GM12874 (cell line): ENCODE measurements at regions not wholly inside any gene's neighbourhood (a gene's known extent, or its start where the extent isn't known, plus 50 kb on each side); places are given as distances from the start of the nearest gene placed in this dataset.
A peak's percentile ranks its signal among the peaks of the same experiment; 100 is the strongest.

Experiments used
- TF ChIP-seq, protein P1 (sequence below): IDR thresholded peaks from 2 replicates; pipeline ENCODE4 v1.5.1; 2011; ENCODE audit warnings: low read depth, mild to moderate bottlenecking, control low read depth, low read length, moderate library complexity; ENCODE audit not compliant: insufficient read depth

DNA sequence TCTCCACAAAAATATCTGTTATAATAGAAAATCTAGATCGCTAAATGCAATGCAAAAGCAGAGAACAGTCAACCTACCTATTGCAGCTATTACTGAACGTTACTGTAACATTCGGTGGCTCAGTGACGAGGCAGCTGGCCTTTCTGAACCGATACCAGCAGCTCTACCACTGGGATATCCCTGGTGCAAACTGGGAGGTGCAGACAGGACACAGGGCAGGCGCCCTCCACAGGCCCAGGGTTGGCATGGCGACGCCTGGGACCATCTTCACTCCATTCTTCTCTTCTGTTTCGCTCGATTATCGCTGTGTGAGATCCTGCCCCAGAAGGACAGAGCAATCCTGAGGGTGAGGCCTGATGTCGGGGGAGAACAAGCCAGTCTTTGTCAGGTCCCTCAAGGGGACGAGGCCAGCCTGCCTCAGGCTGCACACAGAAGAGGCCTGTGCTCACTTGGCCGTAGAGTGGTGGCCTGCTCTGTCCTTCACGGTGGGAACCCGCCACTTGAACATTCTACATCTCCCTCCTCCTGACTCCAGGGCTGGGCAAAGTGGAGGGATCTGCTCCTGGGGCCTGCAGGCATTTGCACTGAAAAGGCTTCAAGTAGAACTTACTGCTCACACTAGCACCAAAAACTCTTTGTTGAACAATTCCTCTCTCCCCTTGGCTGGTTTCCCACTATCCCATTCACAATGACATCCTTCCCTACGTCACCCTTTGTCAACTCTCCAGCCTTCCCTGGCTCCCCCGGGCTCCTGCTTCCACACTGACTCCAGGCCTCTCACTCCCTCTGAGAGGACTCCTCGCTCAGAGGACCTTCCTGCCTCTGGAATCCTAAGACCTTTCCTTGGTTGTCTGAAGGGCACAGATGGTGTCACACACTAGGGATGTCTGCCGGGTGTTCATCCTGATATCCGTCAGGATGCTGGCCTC, 49.7 kb downstream of the CYRIA start:
- TF ChIP-seq, protein P1, sequence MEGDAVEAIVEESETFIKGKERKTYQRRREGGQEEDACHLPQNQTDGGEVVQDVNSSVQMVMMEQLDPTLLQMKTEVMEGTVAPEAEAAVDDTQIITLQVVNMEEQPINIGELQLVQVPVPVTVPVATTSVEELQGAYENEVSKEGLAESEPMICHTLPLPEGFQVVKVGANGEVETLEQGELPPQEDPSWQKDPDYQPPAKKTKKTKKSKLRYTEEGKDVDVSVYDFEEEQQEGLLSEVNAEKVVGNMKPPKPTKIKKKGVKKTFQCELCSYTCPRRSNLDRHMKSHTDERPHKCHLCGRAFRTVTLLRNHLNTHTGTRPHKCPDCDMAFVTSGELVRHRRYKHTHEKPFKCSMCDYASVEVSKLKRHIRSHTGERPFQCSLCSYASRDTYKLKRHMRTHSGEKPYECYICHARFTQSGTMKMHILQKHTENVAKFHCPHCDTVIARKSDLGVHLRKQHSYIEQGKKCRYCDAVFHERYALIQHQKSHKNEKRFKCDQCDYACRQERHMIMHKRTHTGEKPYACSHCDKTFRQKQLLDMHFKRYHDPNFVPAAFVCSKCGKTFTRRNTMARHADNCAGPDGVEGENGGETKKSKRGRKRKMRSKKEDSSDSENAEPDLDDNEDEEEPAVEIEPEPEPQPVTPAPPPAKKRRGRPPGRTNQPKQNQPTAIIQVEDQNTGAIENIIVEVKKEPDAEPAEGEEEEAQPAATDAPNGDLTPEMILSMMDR, result 0 out of 2 replicates have a peak, but pooled peaks have one; percentile 12

DNA sequence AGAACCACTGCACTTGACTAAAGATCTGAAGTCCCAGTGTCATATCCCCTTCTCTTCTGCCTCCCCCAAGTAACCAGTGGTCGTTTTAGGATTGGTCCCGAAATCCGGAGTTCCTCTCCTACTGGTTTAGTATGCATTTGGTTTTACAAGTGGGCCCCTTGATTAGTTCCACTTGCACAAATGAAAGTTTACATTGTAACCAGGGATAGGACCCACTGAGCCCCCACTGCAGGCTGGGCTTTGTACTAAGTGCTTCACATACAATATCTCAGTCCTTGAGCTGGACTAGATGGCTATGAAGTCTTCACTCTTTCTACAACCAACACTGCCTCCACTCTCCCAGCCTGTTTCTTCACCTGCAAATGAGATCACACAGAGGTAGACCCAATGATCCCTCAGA, 50.4 kb downstream of the CYRIA start:
- TF ChIP-seq, protein P1, result no peak

DNA sequence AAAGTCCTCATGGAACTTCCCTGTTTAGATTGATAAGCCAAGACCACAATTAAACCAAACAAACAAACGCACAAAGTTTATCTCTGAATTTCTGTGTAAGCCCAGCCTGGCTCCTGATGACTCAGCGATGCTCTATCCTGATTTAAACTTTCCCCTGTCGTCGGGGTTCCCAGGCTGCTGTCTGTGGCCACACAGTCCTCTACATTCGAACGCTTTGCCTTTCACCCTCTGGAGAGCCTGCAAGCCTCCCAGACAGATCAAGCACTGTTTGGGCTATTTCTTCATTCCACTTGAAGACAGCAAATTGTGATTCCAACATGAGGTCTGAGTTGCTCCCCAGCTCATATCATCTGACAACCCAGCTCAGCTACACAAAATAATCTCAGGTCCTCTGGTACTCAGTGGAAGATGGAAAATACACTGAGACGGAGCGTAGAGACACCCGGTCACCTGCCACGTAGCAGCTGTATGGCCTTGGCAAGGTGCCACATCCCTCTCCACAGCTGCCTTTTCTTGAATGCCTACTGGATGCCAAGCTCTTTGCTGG, 51.2 kb downstream of the CYRIA start:
- TF ChIP-seq, protein P1, result no peak

DNA sequence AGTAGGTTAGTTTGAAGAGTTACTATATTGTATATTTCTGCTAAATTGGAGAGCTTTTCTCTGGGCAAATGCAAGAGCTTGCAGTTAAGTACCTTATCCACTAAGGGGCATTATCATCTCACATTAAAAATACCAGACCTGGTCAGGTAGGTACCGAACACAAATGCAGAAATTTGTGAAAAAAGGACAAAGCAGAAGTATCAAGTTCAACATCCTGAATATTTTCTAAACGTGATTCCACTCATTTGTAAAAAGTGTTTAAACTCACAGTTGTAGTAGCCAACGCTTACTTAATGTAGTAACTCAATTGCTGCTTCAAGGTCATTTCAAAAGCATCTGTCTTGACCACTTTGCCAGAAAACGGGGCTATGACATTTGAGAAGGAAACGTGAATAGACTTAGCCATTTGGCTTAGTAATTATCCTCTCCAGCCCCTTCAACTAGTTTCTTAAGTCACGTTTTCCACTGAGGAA, 52.1 kb downstream of the CYRIA start:
- TF ChIP-seq, protein P1, result peak; percentile 45; the same call in 1 of the 2 replicates

DNA sequence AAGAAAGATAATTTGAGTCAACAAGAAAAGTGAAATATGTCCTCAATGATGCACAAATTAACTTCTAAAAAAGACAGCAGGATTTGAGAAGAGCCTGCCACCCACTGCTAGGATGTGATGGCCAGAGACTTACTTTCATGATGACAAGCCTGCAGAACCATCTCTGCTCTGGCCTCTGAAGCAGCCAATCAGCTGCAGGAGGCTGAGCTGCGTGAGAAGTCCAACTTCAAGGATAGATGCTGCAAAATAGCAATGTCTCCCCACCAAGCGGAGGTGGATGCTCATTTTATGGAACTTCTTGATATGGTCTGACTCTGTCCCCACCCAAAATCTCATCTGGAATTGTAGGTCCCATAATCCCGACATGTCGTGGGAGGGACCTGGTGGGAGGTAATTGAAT, 53.1 kb downstream of the CYRIA start:
- TF ChIP-seq, protein P1, result no peak

DNA sequence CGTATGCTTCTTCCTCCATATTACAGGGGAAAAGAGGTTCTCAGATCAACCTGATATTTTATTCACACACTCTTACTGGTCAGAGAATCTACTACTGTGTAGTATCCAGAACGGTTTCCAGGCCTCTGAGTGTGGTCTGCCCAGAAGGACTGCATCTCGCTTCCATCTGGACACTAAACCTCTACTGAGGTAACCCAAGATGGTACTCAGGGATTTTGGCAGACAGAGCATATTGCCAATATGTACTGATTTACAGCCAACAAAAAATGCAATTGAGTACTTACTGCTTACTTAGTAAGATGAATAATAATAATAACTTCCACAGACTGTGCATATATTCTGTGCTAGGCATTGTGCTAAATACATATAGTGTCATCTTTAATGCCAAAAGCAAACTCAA, 55.8 kb downstream of the CYRIA start:
- TF ChIP-seq, protein P1, result no peak
